GM12878 (cell line): ENCODE measurements at regions not wholly inside any gene's neighbourhood (a gene's known extent, or its start where the extent isn't known, plus 50 kb on each side); places are given as distances from the start of the nearest gene placed in this dataset.

ENCODE experiments used
- BCL3 ChIP-seq: IDR thresholded peaks from 2 replicates; pipeline ENCODE4 v1.6.1; 2011; ENCODE audit warnings: borderline replicate concordance, low read depth, mild to moderate bottlenecking, moderate library complexity, low read length; ENCODE audit not compliant: insufficient read depth, poor library complexity, severe bottlenecking
- BHLHE40 ChIP-seq, 2 experiments: fragments of 450-650 bp in 1 of 2; IDR thresholded peaks; 2 replicates each; pipeline ENCODE4 v1.6.1; 2011 to 2017; ENCODE audit warnings: low read depth in 2 of 2, borderline replicate concordance in 1 of 2, improper control_type of control experiment in 1 of 2, low read length in 1 of 2, mild to moderate bottlenecking in 1 of 2
- CEBPZ ChIP-seq: fragments of 150-350 bp; IDR thresholded peaks from 2 replicates; pipeline ENCODE4 v1.6.1; 2016; ENCODE audit warnings: low read depth, low read length
- EP300 ChIP-seq, 2 experiments: fragments of 150-350 bp in 1 of 2; IDR thresholded peaks; 2 replicates each; pipeline ENCODE4 v1.6.1; 2011 to 2012; ENCODE audit warnings: low read depth in 2 of 2, low read length in 2 of 2, borderline replicate concordance in 1 of 2, improper control_type of control experiment in 1 of 2, inconsistent platforms in 1 of 2; ENCODE audit not compliant: control insufficient read depth in 1 of 2
- EZH2 ChIP-seq: IDR thresholded peaks from 2 replicates; pipeline ENCODE4 v1.6.1; 2012; ENCODE audit warnings: low read depth, mild to moderate bottlenecking, control low read depth, inconsistent platforms, low read length, borderline replicate concordance; ENCODE audit not compliant: control insufficient read depth
- FOXM1 ChIP-seq: IDR thresholded peaks from 2 replicates; pipeline ENCODE4 v1.6.1; 2012; ENCODE audit warnings: low read depth, mild to moderate bottlenecking, inconsistent platforms, low read length, moderate library complexity
- NBN ChIP-seq: fragments of 450-650 bp; IDR thresholded peaks from 2 replicates; pipeline ENCODE4 v1.6.1; 2016
- NRF1 ChIP-seq: conservative IDR thresholded peaks from 2 replicates; pipeline ENCODE4 v1.6.1; 2011; ENCODE audit warnings: mild to moderate bottlenecking, low read depth, low read length, improper control_type of control experiment
- SMC3 ChIP-seq: IDR thresholded peaks from 2 replicates; pipeline ENCODE4 v1.6.1; 2011; ENCODE audit warnings: low read length, improper control_type of control experiment, borderline replicate concordance
- ZZZ3 ChIP-seq: IDR thresholded peaks from 2 replicates; pipeline ENCODE4 v1.6.1; 2011; ENCODE audit warnings: low read depth; ENCODE audit not compliant: control insufficient read depth, insufficient read length
- TF ChIP-seq, protein P1 (sequence below): IDR thresholded peaks from 2 replicates; pipeline ENCODE4 v1.6.1; 2011; ENCODE audit warnings: low read depth, low read length, improper control_type of control experiment, borderline replicate concordance
- TF ChIP-seq, protein P2 (sequence below): IDR thresholded peaks from 2 replicates; pipeline ENCODE4 v1.6.1; 2012; ENCODE audit warnings: mild to moderate bottlenecking, low read depth, low read length
- TF ChIP-seq, protein P3 (sequence below): IDR thresholded peaks from 2 replicates; pipeline ENCODE4 v1.6.1; 2012; ENCODE audit warnings: low read depth, low read length, improper control_type of control experiment
- TF ChIP-seq, protein P4 (sequence below): fragments of 450-650 bp; IDR thresholded peaks from 2 replicates; pipeline ENCODE4 v1.6.1; 2017; ENCODE audit warnings: mild to moderate bottlenecking

DNA sequence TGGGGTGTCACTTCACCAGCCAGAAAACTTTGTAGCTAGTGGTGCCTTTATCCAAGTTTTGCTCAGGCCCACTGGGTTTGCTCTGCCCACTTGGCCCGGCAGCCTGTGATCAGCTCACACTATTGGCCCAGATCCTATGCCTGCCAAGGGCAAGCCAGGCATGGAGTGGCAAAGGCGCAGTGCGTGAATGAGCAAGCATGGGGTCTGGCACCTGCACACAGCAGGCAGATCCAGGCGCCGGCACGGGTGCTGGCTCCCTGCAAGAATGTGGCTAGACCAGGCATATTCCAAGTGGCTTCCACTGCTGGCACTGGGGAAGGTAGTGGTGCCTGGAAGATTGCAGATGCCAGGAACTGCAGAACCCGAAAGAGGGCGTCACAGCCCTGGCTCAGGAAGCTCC lies 346.9 kb downstream of the LMBRD1 start:
- TF ChIP-seq BHLHE40 (IDR thresholded peaks at IDR 0.05; ENCODE audit: borderline replicate concordance in 1 of 2, low read depth in 2 of 2, low read length in 1 of 2) (no peak), ZZZ3 (no peak), EZH2 (no peak), FOXM1 (no peak), NRF1 (no peak), CEBPZ (no peak), SMC3 (no peak), BCL3 (no peak), EP300 (IDR thresholded peaks at IDR 0.05; ENCODE audit: borderline replicate concordance in 1 of 2, control insufficient read depth in 1 of 2, low read depth in 2 of 2, low read length in 2 of 2) (no peak), NBN (no peak)
- TF ChIP-seq, protein P1, sequence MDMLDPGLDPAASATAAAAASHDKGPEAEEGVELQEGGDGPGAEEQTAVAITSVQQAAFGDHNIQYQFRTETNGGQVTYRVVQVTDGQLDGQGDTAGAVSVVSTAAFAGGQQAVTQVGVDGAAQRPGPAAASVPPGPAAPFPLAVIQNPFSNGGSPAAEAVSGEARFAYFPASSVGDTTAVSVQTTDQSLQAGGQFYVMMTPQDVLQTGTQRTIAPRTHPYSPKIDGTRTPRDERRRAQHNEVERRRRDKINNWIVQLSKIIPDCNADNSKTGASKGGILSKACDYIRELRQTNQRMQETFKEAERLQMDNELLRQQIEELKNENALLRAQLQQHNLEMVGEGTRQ, result no peak
- TF ChIP-seq, protein P2, sequence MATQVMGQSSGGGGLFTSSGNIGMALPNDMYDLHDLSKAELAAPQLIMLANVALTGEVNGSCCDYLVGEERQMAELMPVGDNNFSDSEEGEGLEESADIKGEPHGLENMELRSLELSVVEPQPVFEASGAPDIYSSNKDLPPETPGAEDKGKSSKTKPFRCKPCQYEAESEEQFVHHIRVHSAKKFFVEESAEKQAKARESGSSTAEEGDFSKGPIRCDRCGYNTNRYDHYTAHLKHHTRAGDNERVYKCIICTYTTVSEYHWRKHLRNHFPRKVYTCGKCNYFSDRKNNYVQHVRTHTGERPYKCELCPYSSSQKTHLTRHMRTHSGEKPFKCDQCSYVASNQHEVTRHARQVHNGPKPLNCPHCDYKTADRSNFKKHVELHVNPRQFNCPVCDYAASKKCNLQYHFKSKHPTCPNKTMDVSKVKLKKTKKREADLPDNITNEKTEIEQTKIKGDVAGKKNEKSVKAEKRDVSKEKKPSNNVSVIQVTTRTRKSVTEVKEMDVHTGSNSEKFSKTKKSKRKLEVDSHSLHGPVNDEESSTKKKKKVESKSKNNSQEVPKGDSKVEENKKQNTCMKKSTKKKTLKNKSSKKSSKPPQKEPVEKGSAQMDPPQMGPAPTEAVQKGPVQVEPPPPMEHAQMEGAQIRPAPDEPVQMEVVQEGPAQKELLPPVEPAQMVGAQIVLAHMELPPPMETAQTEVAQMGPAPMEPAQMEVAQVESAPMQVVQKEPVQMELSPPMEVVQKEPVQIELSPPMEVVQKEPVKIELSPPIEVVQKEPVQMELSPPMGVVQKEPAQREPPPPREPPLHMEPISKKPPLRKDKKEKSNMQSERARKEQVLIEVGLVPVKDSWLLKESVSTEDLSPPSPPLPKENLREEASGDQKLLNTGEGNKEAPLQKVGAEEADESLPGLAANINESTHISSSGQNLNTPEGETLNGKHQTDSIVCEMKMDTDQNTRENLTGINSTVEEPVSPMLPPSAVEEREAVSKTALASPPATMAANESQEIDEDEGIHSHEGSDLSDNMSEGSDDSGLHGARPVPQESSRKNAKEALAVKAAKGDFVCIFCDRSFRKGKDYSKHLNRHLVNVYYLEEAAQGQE, result no peak
- TF ChIP-seq, protein P3, sequence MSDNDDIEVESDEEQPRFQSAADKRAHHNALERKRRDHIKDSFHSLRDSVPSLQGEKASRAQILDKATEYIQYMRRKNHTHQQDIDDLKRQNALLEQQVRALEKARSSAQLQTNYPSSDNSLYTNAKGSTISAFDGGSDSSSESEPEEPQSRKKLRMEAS, result no peak
- TF ChIP-seq, protein P4, sequence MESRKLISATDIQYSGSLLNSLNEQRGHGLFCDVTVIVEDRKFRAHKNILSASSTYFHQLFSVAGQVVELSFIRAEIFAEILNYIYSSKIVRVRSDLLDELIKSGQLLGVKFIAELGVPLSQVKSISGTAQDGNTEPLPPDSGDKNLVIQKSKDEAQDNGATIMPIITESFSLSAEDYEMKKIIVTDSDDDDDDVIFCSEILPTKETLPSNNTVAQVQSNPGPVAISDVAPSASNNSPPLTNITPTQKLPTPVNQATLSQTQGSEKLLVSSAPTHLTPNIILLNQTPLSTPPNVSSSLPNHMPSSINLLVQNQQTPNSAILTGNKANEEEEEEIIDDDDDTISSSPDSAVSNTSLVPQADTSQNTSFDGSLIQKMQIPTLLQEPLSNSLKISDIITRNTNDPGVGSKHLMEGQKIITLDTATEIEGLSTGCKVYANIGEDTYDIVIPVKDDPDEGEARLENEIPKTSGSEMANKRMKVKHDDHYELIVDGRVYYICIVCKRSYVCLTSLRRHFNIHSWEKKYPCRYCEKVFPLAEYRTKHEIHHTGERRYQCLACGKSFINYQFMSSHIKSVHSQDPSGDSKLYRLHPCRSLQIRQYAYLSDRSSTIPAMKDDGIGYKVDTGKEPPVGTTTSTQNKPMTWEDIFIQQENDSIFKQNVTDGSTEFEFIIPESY, result no peak
